ENCODE measurements at regions not wholly inside any gene's neighbourhood (a gene's known extent, or its start where the extent isn't known, plus 50 kb on each side); places are given as distances from the start of the nearest gene placed in this dataset.
A peak's percentile ranks its signal among the peaks of the same experiment; 100 is the strongest.

- no peaks in the 10 kb centered on the region for H3K27me3 ChIP-seq (ENCODE audit: control insufficient read depth, insufficient read depth, low read length)
- no peaks in the 10 kb centered on the region for H3K36me3 ChIP-seq (ENCODE audit: control insufficient read depth, insufficient read depth, low read length)
- peak overlapping the region; percentile 3 for H3K4me3 ChIP-seq (ENCODE audit: low read depth, low read length)
- DNase-seq (ENCODE audit: low read depth) (peak; percentile 99), FAIRE-seq (peak; percentile 83)
- TF ChIP-seq, protein P1, sequence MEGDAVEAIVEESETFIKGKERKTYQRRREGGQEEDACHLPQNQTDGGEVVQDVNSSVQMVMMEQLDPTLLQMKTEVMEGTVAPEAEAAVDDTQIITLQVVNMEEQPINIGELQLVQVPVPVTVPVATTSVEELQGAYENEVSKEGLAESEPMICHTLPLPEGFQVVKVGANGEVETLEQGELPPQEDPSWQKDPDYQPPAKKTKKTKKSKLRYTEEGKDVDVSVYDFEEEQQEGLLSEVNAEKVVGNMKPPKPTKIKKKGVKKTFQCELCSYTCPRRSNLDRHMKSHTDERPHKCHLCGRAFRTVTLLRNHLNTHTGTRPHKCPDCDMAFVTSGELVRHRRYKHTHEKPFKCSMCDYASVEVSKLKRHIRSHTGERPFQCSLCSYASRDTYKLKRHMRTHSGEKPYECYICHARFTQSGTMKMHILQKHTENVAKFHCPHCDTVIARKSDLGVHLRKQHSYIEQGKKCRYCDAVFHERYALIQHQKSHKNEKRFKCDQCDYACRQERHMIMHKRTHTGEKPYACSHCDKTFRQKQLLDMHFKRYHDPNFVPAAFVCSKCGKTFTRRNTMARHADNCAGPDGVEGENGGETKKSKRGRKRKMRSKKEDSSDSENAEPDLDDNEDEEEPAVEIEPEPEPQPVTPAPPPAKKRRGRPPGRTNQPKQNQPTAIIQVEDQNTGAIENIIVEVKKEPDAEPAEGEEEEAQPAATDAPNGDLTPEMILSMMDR (IDR thresholded peaks at IDR 0.05; ENCODE audit: insufficient read depth, low read length, severe bottlenecking), result no peak
These were observed 161.3 kb upstream of the IFNG-AS1 start for GRCh38 chr12:67827820-67828383.

DNA sequence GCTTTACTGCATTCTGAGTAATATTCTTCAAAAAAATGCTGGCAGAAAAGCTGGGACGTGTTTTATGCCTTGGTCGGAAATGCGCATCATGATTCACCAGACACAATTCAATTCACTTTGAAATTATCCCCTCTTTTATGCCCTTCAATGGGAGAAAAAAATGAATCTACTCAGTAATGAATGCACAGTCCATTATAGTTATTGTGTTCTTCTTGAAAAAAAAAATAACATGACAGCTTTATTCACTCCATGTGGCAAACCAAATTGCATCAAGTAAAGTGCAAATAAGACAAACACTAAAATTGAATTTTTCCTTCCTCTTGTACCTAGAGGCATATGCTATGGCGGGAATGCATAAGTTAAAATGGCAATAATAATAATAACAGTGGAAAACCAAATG, 159.4 kb upstream of the IFNG-AS1 start:
- TF ChIP-seq, protein P1 (IDR thresholded peaks at IDR 0.05; ENCODE audit: insufficient read depth, low read length, severe bottlenecking), result no peak
- FAIRE-seq, result no peak

GRCh38 chr12:67832155-67832554, 157.1 kb upstream of the IFNG-AS1 start:
- no peak for FAIRE-seq

More for the DNA sequence above, 159.4 kb upstream of the IFNG-AS1 start:
- Histone ChIP-seq H3K27me3 (ENCODE audit: control insufficient read depth, insufficient read depth, low read length) (no peaks in the 10 kb centered on the region), H3K36me3 (ENCODE audit: control insufficient read depth, insufficient read depth, low read length) (no peaks in the 10 kb centered on the region), H3K4me3 (ENCODE audit: low read depth, low read length) (no peak overlapping the region)
- DNase-seq (ENCODE audit: low read depth), result no peak

DNA sequence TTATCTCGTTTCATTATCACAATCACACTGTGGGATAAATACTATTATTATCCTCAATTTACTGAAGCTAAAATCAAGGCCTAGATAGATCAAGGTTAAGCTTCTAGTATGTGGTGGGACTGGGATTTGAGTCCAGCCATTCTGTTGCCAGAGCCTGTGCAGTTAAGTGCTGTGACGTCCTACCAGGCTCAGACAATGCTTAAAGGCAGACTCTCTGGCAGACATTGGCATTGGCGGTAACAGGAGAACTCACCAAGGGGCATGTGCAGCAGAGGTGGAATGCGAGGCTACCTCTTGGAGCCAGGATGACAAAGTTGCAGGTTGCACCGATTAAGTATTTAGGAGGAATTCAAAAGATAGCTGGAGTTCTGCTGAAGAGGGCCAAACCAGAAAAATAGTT, 155.6 kb upstream of the IFNG-AS1 start:
- no peak overlapping the region for H3K4me3 ChIP-seq (ENCODE audit: low read depth, low read length)
- DNase-seq (ENCODE audit: low read depth) (no peak), FAIRE-seq (peak; percentile 13)
- H3K27me3 ChIP-seq (ENCODE audit: control insufficient read depth, insufficient read depth, low read length), result no peaks in the 10 kb centered on the region
- no peaks in the 10 kb centered on the region for H3K36me3 ChIP-seq (ENCODE audit: control insufficient read depth, insufficient read depth, low read length)
- TF ChIP-seq, protein P1 (IDR thresholded peaks at IDR 0.05; ENCODE audit: insufficient read depth, low read length, severe bottlenecking), result no peak

More at GRCh38 chr12:67832155-67832554, 157.1 kb upstream of the IFNG-AS1 start:
- Histone ChIP-seq H3K36me3 (ENCODE audit: control insufficient read depth, insufficient read depth, low read length) (no peaks in the 10 kb centered on the region), H3K27me3 (ENCODE audit: control insufficient read depth, insufficient read depth, low read length) (no peaks in the 10 kb centered on the region), H3K4me3 (ENCODE audit: low read depth, low read length) (no peak overlapping the region)
- no peak for DNase-seq (ENCODE audit: low read depth)
- TF ChIP-seq, protein P1 (IDR thresholded peaks at IDR 0.05; ENCODE audit: insufficient read depth, low read length, severe bottlenecking), result no peak

- FAIRE-seq (no peak), DNase-seq (ENCODE audit: low read depth) (no peak)
- Histone ChIP-seq H3K4me3 (ENCODE audit: low read depth, low read length) (no peak overlapping the region), H3K36me3 (ENCODE audit: control insufficient read depth, insufficient read depth, low read length) (no peaks in the 10 kb centered on the region), H3K27me3 (ENCODE audit: control insufficient read depth, insufficient read depth, low read length) (no peaks in the 10 kb centered on the region)
- TF ChIP-seq, protein P1 (IDR thresholded peaks at IDR 0.05; ENCODE audit: insufficient read depth, low read length, severe bottlenecking), result no peak
These were observed 151.4 kb upstream of the IFNG-AS1 start for GRCh38 chr12:67837876-67838275.

- DNase-seq (ENCODE audit: low read depth) (no peak), FAIRE-seq (no peak)
- H3K27me3 ChIP-seq (ENCODE audit: control insufficient read depth, insufficient read depth, low read length), result no peaks in the 10 kb centered on the region
- H3K36me3 ChIP-seq (ENCODE audit: control insufficient read depth, insufficient read depth, low read length), result no peaks in the 10 kb centered on the region
- H3K4me3 ChIP-seq (ENCODE audit: low read depth, low read length), result no peak overlapping the region
- TF ChIP-seq, protein P1 (IDR thresholded peaks at IDR 0.05; ENCODE audit: insufficient read depth, low read length, severe bottlenecking), result no peak
These were observed 147.1 kb upstream of the IFNG-AS1 start for GRCh38 chr12:67842124-67842523.
